ENCODE measurements at regions not wholly inside any gene's neighbourhood (a gene's known extent, or its start where the extent isn't known, plus 50 kb on each side); places are given as distances from the start of the nearest gene placed in this dataset.

DNA sequence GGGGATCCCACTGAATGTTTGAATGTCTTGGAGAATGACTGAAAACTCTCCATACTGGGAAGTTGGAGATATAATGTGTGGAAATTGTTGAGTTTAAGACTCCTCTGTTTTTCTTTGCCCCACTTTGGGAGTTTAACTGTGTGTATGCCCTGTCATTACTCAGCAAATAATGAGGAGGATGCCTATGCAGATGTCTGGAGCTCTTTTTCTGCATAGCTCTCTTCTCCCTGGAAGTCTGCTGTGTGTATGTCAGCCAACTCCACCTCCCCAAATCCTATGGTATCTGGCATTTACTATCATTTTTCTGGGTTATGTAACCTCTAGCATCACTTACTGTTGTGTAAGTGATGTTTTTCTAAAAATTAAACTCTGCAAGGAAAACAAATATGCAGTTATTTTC lies 122.2 kb downstream of the ANKRD7 start:
- no peaks in the 10 kb centered on the region for H3K9me3 ChIP-seq
- H3K4me3 ChIP-seq: no peak overlapping the region
- intact Hi-C loops (cut with DNase I): no loop called here
- no peak for ATAC-seq
- no peaks in the 10 kb centered on the region for H3K27me3 ChIP-seq
- no peaks in the 10 kb centered on the region for H3K36me3 ChIP-seq
- no peaks in the 10 kb centered on the region for H3K4me1 ChIP-seq
- DNase-seq: no peak
- no peak overlapping the region for H3K27ac ChIP-seq
- no peak for TF ChIP-seq CTCF (IDR thresholded peaks at IDR 0.05)

DNA sequence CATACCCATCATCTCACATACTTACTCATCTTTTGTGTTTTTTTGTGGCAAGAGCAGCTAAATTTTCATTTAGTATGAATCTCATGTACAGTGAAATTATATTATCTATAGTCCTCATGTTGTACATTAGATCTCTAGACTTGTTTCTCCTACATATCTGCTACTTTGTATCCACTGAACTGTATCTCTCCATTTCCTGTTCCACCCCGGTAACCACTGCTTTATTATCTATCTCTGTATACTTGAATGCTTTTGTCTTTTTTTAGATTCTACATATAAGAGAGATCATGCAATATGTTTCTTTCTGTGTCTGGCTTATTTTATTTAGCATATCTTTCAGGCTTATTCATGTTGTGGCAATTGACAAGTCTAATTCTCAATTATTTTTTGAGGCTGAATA lies 125.1 kb downstream of the ANKRD7 start:
- no peak for ATAC-seq

GRCh38 chr7:118350260-118350659 lies 125.8 kb downstream of the ANKRD7 start:
- ATAC-seq (no peak), DNase-seq (no peak)
- WGBS, 2 donors: 85 to 90% methylated on average over 1 of the region's 1 CpG
- intact Hi-C loops (cut with DNase I): loop anchor here in 4 of 10 donors (5.0 to 10.0 kb wide), 4 partner anchors 382 to 827 kb away; no protein-coding TSS in a partner anchor
- H3K36me3 ChIP-seq: no peaks in the 10 kb centered on the region
- H3K4me1 ChIP-seq: no peaks in the 10 kb centered on the region
- no peak overlapping the region for H3K27ac ChIP-seq
- H3K9me3 ChIP-seq: peaks cover 0 to 1% (median 0%) of the 10 kb centered on the region in 11 donors
- no peaks in the 10 kb centered on the region for H3K27me3 ChIP-seq
- H3K4me3 ChIP-seq: no peak overlapping the region
- TF ChIP-seq CTCF (IDR thresholded peaks at IDR 0.05): no peak

More for the DNA sequence above, 125.1 kb downstream of the ANKRD7 start:
- intact Hi-C loops (cut with DNase I): loop anchor here in 4 of 10 donors (5.0 to 10.0 kb wide), 4 partner anchors 383 to 828 kb away; no protein-coding TSS in a partner anchor
- Histone ChIP-seq H3K27me3 (no peaks in the 10 kb centered on the region), H3K4me1 (no peaks in the 10 kb centered on the region), H3K4me3 (no peak overlapping the region), H3K36me3 (no peaks in the 10 kb centered on the region), H3K9me3 (no peaks in the 10 kb centered on the region), H3K27ac (no peak overlapping the region)
- no peak for DNase-seq
- TF ChIP-seq CTCF (IDR thresholded peaks at IDR 0.05): no peak
- 23 to 27% methylated on average over 1 of the region's 1 CpG for WGBS, 2 donors

GRCh38 chr7:118352867-118353453 lies 128.5 kb downstream of the ANKRD7 start:
- ATAC-seq: no peak
- Histone ChIP-seq H3K9me3 (peaks cover 0 to 15% (median 0%) of the 10 kb centered on the region in 11 donors), H3K36me3 (no peaks in the 10 kb centered on the region), H3K4me3 (no peak overlapping the region), H3K4me1 (no peaks in the 10 kb centered on the region), H3K27ac (no peak overlapping the region), H3K27me3 (no peaks in the 10 kb centered on the region)
- no peak for DNase-seq
- intact Hi-C loops (cut with DNase I): loop anchor here in 4 of 10 donors (5.0 to 10.0 kb wide), 4 partner anchors 379 to 824 kb away; no protein-coding TSS in a partner anchor
- 56 to 59% methylated on average over 3 of the region's 3 CpGs for WGBS, 2 donors
- TF ChIP-seq CTCF (IDR thresholded peaks at IDR 0.05): peak in 5 of 9 donors; percentile 16 to 48 (median 40)

Measured in heart right ventricle (tissue), 16 donors.